ENCODE measurements at regions not wholly inside any gene's neighbourhood (a gene's known extent, or its start where the extent isn't known, plus 50 kb on each side); places are given as distances from the start of the nearest gene placed in this dataset.

- no peak for TF ChIP-seq CTCF (IDR thresholded peaks at IDR 0.05)
- TF ChIP-seq ZFX (IDR thresholded peaks at IDR 0.05; ENCODE audit: borderline replicate concordance), result no peak
Observed at GRCh38 chr1:209516771-209517680, 66.5 kb upstream of the CAMK1G start.

GRCh38 chr1:209517681-209518050 is 65.8 kb upstream of the CAMK1G start:
- TF ChIP-seq CTCF (IDR thresholded peaks at IDR 0.05), result no peak
- no peak for TF ChIP-seq ZFX (IDR thresholded peaks at IDR 0.05; ENCODE audit: borderline replicate concordance)
- no peak overlapping the region for H3K27ac ChIP-seq

More at GRCh38 chr1:209516771-209517680, 66.5 kb upstream of the CAMK1G start:
- no peak overlapping the region for H3K27ac ChIP-seq

GRCh38 chr1:209519786-209520185 is 63.7 kb upstream of the CAMK1G start:
- H3K27ac ChIP-seq, result no peak overlapping the region
- no peak for TF ChIP-seq ZFX (IDR thresholded peaks at IDR 0.05; ENCODE audit: borderline replicate concordance)
- no peak for TF ChIP-seq CTCF (IDR thresholded peaks at IDR 0.05)

GRCh38 chr1:209522826-209523225 is 60.7 kb upstream of the CAMK1G start:
- H3K27ac ChIP-seq, result no peak overlapping the region
- TF ChIP-seq ZFX (IDR thresholded peaks at IDR 0.05; ENCODE audit: borderline replicate concordance), result no peak
- no peak for TF ChIP-seq CTCF (IDR thresholded peaks at IDR 0.05)

GRCh38 chr1:209526137-209526536 is 57.4 kb upstream of the CAMK1G start:
- TF ChIP-seq ZFX (IDR thresholded peaks at IDR 0.05; ENCODE audit: borderline replicate concordance), result no peak
- no peak for TF ChIP-seq CTCF (IDR thresholded peaks at IDR 0.05)
- peak overlapping the region; percentile 91 for H3K27ac ChIP-seq

GRCh38 chr1:209527372-209527771 is 56.1 kb upstream of the CAMK1G start:
- TF ChIP-seq ZFX (IDR thresholded peaks at IDR 0.05; ENCODE audit: borderline replicate concordance) (no peak), CTCF (IDR thresholded peaks at IDR 0.05) (no peak)
- peak overlapping the region; percentile 91 for H3K27ac ChIP-seq

- peak overlapping the region; percentile 91 for H3K27ac ChIP-seq
- TF ChIP-seq ZFX (IDR thresholded peaks at IDR 0.05; ENCODE audit: borderline replicate concordance) (no peak), CTCF (IDR thresholded peaks at IDR 0.05) (no peak)
Observed at GRCh38 chr1:209527993-209528717, 55.4 kb upstream of the CAMK1G start.
